CD4-positive, alpha-beta T cell treated with Interleukin-15 for 1 hour (primary cell): ENCODE measurements at regions not wholly inside any gene's neighbourhood (a gene's known extent, or its start where the extent isn't known, plus 50 kb on each side); places are given as distances from the start of the nearest gene placed in this dataset.

Experiments used
- DNase-seq: peaks from one replicate; pipeline ENCODE4 v3.0.0-alpha.2; 2020

DNA sequence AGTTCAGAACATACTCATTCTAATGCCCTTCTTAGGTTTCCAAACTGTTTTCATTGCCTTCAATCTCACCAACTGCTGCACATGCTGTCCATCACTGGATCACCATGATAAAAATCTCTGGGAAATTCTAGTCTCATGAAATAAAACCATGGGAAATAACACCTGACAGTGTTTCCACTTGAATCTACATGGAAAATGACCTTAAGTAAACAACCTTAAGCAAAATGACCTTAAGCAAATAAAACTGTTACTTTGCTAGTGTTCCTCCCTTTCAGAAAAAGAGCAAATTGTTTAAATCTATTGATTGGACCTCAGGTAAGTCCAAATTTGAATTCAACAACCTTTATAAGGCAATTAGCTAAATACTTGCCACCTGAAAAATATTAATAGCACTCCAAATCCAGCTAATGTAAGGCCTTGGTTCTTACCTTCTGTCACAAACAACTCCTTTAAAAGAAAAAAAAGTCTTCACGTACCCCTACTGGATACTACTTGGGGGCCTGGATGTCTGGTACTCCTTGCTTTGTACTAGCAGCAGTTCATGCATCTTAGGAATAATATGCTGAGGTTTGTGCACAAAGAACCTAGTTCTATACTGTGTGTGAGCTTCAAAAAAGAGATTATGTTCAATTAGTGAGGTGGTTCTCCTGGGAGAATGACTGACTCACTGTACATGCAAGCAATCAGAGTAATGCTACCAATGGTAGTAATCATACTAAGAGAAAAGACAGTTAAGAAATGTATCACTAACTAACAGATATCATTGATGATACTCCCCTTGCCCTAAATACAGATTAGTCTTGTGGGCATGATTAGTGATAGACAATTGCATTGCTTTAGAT, 630.4 kb downstream of the PSAT1 start:
- no peak for DNase-seq

DNA sequence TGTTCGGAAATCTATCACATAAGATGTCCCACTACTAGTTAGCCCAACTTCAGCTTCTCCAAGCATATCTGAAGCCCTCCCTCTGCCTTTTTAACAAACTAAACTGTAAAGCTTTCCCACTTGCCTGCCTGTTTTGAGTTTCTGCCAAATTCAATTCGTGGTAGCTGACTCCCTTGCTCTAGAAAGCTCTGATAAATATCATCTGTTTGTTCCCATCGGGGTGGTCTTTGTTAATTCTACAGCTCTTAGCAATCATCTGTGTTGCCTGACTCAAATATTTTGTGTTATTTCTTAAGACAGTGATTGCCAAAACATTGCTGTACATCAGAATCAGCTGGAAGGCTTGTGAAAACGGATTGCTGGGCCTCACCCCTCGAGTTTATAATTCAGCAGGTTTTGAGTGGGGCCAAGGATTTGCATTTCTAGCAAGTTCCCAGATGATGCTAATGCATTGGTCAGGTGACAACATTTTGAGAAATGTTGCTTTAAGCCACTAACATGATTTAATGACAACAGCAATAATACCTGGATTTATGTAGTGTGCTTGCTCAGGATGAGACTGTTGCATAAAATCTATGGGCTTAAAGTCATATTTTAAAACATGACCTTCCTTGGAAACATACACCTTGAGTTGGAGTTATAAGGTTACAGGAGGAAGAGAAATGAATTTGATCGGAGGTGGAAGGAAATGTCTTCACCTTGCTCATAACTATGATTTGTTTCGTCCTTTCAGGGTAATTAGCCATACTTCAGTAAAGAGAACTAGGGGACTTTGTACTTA, 631.9 kb downstream of the PSAT1 start:
- no peak for DNase-seq

DNA sequence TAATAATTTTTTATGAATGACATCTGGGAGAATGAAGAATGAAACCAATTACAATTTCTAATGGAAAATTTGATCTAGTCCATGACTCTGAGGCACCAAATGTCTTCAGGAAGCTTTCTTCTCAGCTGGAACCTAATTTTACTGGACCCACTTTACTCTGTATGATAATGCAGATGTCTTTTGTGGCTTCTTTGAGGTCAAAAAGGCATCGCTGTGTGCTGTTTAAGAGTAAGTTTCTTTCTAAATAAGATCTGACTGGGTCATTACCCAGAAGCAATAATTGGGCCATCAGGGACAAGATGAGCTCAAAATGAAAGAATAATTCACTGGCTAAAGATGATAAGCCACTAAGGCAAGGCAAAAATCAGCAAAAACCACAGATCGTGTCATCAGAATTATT, 633.4 kb downstream of the PSAT1 start:
- no peak for DNase-seq

DNA sequence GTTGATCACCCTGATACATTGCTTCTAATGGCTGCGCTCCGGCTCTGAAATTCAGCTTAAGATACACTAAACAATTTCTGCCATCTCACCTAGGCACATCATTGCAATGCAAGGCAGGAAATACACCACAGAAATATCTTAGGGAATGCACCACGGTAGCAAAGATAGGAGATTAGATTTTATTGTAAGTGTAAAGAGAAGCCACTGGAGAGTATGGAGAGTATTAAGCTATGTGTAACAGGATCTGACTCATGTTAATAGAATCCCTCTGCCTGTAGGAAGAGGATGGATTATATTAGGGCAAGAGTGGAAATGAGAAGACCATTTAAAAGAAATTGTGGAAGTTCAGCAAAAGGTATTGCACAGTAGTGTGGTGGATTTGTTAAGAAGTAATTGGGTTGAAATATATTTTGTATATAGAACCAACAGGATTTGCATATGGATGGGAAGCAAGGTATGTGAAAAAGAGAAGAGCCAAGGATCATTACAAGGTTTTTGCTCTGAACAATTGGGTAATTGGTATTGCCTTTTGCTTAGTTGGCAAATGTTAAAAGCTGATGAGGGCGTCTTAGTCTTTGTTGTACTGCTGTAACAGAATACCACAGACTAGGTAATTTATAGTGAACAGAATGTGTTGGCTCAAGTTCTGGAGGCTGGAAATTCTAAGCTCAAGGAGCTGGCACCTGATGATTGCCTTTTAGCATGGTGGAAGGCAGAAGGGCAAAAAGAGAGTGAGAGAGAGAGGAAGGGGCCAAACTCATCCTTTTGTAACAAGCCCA, 636.1 kb downstream of the PSAT1 start:
- no peak for DNase-seq

DNA sequence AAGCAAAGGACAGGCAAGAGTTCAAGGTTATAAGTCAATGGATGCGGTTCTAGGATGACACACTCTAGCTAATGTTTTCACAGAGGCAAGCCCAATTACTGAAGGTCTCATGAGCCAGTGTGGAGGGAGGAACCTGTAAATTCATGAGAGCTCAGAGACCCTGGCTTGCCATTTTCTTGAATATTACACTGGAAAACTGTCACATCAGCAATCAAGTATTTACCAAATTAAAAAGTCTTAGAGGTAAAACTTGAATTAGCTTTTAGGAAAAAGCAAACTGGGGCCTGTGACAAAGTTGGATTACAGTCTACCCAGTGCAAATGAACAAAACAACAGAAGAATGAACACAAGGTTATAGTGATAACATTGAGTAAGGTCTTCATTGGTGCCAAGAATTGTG, 636.9 kb upstream of the TLE4 start:
- DNase-seq: no peak

DNA sequence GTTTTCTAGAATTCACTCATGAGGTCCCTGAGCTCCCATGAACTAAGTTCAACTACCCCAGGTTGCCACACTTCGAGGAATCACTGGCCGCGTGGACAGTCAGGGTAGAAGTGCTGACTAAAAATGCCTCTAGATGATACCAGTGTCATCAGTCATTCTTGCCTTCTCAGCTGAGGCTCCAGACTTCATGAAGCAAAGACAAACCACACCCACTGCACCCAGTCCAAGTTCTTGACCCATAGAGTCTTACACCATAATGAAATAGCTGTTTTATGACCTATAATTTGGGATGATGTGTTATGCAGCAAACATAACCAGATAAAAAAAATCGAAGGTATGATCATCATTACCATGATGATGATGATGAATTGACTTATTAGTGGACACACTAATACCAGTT, 632.9 kb upstream of the TLE4 start:
- DNase-seq: no peak

DNA sequence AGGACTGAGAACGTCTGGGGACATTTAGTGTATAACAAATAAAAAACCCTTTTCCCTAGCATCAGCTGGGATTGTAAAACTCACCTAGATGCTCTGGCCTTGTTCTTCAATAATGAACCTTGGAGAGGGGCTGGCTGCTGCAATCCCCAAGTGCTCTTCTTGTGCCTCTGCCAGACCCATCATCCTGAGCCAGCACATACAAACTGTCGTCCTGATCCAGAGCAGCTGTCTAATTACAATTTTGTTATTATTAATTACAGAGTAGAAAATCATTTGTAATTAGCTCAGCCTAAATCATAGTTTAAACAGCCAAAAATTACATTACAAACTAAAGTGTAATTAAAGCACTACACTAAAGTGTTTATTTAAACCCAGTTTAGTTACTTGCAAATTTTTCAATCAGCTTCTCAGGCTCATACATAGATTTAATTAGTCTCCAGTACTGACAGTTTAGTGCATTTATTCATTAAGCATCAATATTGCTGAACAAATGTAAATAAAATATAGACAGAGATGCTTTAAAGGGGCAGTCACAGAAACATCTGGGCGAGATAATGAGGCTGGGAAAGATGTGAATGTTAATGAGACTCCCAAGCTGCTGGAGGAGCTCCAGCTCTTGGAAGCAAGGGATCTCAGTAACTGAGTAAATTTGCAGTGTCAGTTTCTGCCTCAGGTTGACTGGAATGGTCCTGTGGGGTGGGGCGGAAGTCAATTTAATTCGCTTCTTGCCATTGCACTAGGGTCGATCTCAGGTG, 632.3 kb upstream of the TLE4 start:
- DNase-seq: no peak

DNA sequence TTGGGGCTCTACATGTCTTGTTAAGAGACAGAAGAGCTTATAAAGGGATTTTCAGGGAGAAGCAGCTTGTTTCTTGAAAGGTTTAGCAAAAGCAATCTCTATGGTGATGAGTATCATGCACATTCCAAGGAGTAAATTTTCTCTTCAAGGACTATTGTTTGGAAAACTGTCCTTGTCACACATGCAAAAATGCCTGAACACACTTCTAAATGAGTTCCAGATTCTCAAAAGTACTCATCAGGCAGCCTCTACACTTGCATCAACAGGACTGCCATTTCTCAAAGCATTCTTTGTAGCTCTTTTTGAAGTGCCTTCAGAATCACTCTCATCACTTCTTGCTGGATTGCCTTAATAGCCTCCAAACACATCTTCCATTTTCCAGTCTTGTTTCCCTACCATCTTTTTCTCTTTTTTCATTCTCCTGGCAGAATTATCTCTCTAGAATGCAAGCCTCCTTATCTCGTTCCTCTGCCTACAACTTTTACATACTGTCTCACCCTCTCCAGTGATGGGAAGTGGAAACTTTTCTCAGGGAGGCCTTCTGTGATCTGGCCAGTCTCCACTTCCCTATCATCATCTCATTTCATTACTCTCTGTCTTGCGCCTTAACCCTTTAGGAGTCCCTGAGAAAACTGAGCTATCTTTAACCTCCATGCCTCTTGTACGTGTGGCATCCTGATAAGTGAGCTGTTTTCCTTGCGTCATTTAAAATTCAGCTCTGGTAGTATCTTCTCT, 631.5 kb upstream of the TLE4 start:
- DNase-seq: no peak

DNA sequence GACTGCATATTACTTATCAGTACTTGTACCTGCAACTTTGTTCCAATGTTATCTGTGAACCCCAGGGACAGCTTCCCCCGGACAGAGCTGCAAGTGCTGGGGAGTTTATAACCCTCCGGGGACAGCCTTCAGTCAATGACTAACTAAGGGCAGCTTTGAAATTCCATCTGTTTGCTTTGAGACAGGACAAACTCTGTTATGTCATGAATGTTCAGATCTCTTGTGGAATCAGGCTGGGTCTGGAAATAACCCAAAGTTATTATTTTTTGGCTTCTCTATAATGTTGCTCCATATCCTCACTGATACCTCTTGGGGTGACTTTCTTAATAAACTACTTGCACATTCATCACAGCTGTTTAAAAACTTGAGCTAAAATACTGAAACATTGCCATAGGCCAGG, 617.5 kb upstream of the TLE4 start:
- no peak for DNase-seq

DNA sequence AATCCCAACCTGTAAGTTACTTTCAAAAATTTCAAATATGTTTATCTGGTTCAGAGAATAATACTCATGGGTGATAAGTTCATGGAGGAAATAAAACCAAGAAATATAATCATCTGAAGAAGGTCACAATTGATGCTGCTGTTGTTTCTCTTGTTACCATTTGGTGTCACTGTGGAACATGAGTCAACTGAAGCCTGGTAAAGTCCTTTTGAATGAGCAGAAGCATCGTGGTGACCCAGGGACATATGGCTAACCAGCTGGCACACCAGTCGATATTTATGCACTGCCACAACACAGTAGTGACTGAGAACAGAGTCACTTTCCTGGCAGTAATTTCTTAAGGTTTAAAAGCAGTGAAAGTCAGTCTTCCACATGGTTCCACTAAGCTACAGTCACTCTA, 612.9 kb upstream of the TLE4 start:
- no peak for DNase-seq

DNA sequence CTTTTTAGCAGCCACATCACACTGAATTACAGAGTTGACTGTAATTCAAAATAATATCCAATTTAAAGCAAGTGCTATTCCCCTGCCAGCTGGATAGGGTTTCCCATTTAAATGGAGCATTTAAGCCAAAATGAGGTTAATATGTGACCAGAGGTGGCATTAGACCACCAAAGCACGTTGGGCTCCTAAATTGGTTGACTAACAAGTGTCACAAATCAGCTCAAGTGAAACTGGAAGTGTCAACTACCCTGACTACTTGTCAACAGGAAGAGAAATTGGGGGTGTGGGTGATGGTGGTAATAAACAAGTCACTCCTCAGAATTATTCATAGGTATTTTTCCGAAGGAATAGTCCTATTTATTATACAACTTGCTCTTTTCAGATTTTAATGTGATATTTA, 609.6 kb upstream of the TLE4 start:
- DNase-seq: no peak

DNA sequence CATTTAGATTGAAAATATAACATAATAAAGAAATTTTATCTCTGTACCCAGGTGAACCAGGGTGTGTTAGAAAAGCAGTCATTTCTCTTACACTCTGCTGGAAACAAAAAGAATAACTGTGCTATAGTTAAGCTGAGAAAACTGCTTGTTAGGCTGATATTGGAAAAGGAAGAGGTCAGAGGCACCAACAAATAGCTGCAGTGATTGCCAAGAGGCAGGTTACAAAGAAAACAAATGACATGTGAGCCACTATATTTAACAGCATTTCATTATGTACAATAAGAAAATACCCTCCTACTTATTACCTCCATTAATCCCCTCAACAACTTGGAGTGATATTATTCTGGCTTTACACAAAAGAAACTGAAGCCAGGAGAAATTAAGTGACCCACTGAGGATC, 607.9 kb upstream of the TLE4 start:
- DNase-seq: no peak

DNA sequence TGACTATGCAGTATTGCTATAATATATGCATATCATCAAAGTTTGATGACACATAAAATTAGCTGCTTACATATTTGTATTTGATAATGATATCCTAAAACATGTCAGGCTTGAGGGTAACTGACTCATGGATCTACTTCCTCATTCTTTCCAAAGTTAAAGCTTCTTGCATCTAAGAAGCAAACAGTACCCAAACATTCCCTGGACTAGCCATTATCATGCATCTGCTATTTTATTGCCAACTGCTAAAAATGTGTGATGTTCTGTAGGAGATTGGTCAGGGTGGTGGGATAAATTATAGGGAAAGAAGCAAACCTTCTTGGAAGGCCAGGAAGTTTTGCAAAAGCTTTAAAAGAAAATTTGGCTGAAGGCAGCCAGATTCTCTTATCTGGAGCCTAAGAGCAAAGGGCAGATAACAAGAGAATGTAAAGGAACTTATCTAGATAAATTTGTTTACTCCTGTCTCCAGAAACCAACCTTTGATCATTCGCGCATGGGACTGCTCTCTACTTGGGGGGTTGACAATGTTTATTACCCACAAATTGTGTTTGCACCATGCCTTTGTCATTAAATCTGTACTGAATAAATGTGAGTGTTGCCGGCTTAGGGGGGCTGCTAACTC, 604.1 kb upstream of the TLE4 start:
- DNase-seq: no peak

DNA sequence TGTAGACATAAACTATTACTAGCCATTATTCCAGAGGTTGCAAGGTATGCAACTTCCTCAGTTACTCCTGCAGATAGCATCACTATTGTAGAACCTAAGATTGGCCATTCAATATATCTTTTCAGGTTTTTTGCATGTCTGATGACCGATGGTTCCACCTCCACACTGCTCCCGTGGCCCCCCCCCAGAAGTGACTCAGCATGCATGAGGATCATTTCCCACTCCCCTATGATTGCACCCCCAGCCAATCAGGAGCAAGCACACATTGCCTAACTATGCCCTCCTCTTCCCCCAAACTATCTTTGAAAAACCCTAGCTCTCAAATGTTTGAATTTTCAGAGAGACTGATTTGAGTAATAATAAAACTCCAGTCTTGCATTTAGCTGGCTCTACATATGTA, 601.4 kb upstream of the TLE4 start:
- DNase-seq: no peak

DNA sequence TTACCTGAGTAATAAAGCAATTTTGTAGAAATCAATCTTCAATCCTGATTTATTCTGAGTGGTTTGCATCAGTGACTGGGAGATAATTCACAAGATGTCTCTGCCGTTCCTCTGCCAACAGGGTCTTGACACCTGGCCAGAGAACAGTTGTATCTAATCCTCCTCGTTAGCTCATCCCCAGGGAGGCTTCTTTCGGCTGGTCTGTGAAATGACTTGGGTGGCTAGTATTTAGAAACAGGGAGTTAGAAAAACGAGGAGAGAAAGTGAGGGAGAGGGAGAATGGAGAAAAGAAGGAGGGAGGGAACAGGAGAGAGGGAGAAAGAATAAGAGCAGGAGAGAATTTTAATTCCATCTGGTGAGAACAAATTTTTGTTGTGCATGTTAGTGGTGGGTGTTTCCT, 600.2 kb upstream of the TLE4 start:
- no peak for DNase-seq

DNA sequence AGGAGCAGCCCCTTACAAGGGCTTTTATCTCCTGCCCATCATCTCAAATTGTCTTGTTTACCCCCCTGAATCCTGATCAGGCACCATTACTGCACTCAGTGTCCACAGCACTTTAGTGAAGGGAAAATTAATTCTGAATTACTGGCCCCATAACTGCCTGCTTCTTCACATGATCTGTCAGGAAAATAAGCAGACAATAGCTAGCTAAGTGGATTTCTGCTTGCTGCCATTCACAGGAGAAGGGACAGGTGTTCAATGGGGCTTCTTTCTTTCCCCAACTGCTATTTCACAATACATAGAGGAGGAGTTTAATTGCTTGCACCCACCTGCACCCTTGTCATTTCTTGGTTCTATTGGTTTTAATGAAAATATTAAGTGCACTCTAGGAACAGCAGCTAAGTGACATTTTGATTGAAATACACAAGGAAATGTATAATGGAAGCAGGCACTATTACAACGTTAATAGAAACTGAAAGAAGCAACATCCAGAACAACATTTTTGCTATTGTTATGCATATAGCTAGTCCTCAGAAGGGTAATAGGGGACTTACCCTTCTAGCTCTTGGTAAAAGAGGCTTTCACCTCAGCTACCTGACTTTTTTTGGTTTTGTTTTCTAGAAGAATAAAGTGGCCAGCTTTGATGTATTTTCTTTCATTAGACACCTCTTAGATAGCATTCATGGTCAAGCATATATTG, 599.3 kb upstream of the TLE4 start:
- DNase-seq: no peak

DNA sequence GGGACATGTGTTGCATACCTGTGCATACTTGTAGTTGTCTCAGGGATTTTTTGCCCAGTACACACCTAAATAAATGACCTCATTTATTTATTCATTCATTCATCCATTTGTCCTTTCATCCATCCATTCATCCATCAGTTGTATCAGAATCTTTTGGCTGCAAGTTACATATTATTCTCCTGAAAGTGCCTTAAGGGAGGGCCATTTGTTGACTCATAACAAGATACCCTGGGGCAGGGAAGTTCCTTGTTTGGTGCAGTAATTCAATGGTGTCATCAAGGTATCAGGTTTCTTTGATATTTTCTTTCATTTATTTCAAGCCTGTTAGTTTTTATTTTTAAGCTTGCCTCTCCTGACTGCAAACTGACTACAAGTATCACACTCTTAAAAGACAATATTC, 597.9 kb upstream of the TLE4 start:
- no peak for DNase-seq

DNA sequence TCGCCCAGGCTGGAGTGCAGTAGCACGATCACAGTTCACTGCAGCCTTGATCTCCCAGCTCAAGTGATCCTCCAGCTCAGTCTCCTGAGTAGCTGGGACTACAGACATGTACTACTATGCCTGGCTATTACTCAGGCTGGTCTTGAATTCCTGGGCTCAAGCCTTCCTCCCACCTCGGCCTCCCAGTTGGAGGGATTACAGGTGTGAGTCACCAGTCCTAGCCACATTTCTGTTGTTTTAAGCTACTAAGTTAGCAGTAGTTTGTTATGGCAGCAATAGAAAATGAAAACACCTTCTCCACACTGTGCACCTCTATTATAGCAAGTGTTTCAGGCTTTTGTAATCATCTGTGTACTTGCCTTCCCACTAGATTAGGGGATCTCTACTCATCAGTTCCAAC, 588.9 kb upstream of the TLE4 start:
- DNase-seq: no peak

DNA sequence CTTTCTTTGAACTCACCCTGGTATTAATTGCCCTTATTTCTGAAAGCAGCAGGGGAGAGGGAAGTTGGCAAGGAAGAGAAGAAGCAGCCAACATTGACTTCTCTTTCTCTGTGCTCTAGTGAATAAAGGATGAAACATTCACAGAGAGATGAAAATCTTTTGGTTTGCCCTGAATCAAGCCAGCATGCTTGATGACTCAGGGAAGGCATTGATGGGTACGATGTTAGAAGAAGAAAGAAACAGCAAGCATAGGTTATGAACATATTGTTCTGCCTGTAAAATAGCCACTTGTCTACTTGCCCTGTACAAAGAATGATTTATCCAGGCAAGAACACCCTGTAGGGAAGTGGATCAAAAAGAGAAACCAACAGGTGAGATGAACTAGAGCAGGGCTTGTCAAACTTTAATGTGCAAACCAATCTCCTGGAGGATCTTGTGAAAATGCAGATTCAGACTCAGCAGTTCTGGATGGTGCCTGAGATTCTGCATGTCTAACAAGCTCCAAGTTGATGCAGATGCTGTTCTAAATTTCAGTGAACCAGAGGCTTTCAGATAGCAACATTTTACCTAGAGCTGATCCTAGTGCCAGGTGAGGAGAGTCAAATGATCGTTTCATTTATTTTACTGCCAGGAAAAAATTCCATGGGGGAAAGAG, 586.6 kb upstream of the TLE4 start:
- DNase-seq: no peak

DNA sequence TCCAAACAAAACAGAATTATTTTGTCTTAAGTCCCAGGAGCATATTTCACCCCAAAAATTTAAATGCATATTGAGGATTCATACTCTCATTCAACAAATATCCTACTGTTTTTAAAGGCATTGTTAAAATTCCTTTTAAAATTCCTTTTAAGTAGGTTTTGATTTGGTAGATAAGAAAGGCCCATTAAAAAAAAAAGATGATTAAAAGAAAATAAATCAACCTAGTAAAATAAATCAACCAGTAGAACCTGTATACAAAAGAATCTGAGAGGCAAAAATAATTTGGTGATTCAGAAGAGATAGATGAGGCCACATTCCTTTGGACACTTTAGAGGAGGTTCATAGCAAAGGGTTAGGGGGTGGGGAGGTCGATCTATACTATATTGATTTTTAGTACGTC, 585.3 kb upstream of the TLE4 start:
- no peak for DNase-seq
